Mesendoderm (in vitro differentiated cells): ENCODE measurements at regions not wholly inside any gene's neighbourhood (a gene's known extent, or its start where the extent isn't known, plus 50 kb on each side); places are given as distances from the start of the nearest gene placed in this dataset.
A peak's percentile ranks its signal among the peaks of the same experiment; 100 is the strongest.

Experiments
- DNase-seq: peaks from one replicate; pipeline ENCODE4 v3.0.0; 2013
- H2AK5ac ChIP-seq: 2 replicates; pipeline ENCODE4 v1.6.1; 2013; ENCODE audit warnings: low read length, inconsistent platforms
- H2BK120ac ChIP-seq: 2 replicates; pipeline ENCODE4 v1.6.1; 2013; ENCODE audit warnings: low read depth, mild to moderate bottlenecking, low read length, moderate library complexity, mixed read lengths
- H2BK15ac ChIP-seq: replicated peaks from 2 replicates; pipeline ENCODE4 v1.6.1; 2013; ENCODE audit warnings: low read depth, mild to moderate bottlenecking, moderate library complexity
- H2BK5ac ChIP-seq: 2 replicates; pipeline ENCODE4 v1.6.1; 2013; ENCODE audit warnings: low read length, inconsistent platforms
- H3K18ac ChIP-seq: 2 replicates; pipeline ENCODE4 v1.6.1; 2013; ENCODE audit warnings: mild to moderate bottlenecking, low read length, mixed read lengths
- H3K23ac ChIP-seq: one replicate; pipeline ENCODE4 v1.6.1; 2013; ENCODE audit warnings: low read length
- H3K27ac ChIP-seq: 2 replicates; pipeline ENCODE4 v1.5.1; 2013; ENCODE audit warnings: low read depth, mild to moderate bottlenecking, inconsistent platforms, low read length, moderate library complexity
- H3K27me3 ChIP-seq: 2 replicates; pipeline ENCODE4 v1.6.1; 2013; ENCODE audit warnings: low read length, control low read depth, mild to moderate bottlenecking, inconsistent platforms; ENCODE audit not compliant: insufficient read depth, poor library complexity
- H3K36me3 ChIP-seq: 2 replicates; pipeline ENCODE4 v1.6.1; 2013; ENCODE audit warnings: low read length, inconsistent platforms; ENCODE audit not compliant: control insufficient read depth, insufficient read depth
- H3K4ac ChIP-seq: one replicate; pipeline ENCODE4 v1.6.1; 2013; ENCODE audit warnings: low read depth, mild to moderate bottlenecking, low read length, moderate library complexity
- H3K4me1 ChIP-seq: 2 replicates; pipeline ENCODE4 v1.6.1; 2013; ENCODE audit warnings: low read depth, low read length, inconsistent platforms; ENCODE audit not compliant: control insufficient read depth
- H3K4me2 ChIP-seq: 2 replicates; pipeline ENCODE4 v1.6.1; 2013; ENCODE audit warnings: low read length
- H3K4me3 ChIP-seq: 2 replicates; pipeline ENCODE4 v1.5.1; 2013; ENCODE audit warnings: mild to moderate bottlenecking, low read length
- H3K56ac ChIP-seq: one replicate; pipeline ENCODE4 v1.6.1; 2013; ENCODE audit warnings: low read length
- H3K79me1 ChIP-seq: 2 replicates; pipeline ENCODE4 v1.6.1; 2013; ENCODE audit warnings: low read length, inconsistent platforms
- H3K79me2 ChIP-seq: 2 replicates; pipeline ENCODE4 v1.6.1; 2013; ENCODE audit warnings: mild to moderate bottlenecking, low read length; ENCODE audit not compliant: control insufficient read depth, insufficient read depth
- H3K9ac ChIP-seq: 2 replicates; pipeline ENCODE4 v1.6.1; 2013; ENCODE audit warnings: low read length, inconsistent platforms
- H4K5ac ChIP-seq: one replicate; pipeline ENCODE4 v1.6.1; 2013; ENCODE audit warnings: low read length
- H4K8ac ChIP-seq: one replicate; pipeline ENCODE4 v1.6.1; 2013; ENCODE audit warnings: low read depth, mild to moderate bottlenecking, control low read depth, low read length, moderate library complexity
- WGBS: extraction: QIAGEN DNeasy Blood & Tissue Kit; methylation state at CpG from one replicate; pipeline ENCODE4 v1.1.7; 2013; ENCODE audit warnings: low lambda C conversion rate, missing lambda C conversion rate; ENCODE audit not compliant: insufficient coverage; ENCODE audit errors: extremely low coverage; 5-methylcytosine and 5-hydroxymethylcytosine counted together

GRCh38 chr2:66889632-66889882 is 454.6 kb downstream of the MEIS1 start:
- DNase-seq, result no peak
- H3K4me3 ChIP-seq, result no peak overlapping the region
- H3K27me3 ChIP-seq, result peaks cover 2% of the 10 kb centered on the region
- H2AK5ac ChIP-seq, result no peak overlapping the region
- H3K23ac ChIP-seq, result no peak overlapping the region
- no peaks in the 10 kb centered on the region for H3K36me3 ChIP-seq
- H3K56ac ChIP-seq, result no peak overlapping the region
- WGBS, result no CpG with 5 or more reads among the region's 2 CpGs
- no peak overlapping the region for H3K27ac ChIP-seq
- no peak overlapping the region for H2BK5ac ChIP-seq
- no peak overlapping the region for H2BK120ac ChIP-seq
- no peak overlapping the region for H3K18ac ChIP-seq
- H4K8ac ChIP-seq, result no peak overlapping the region
- H3K9ac ChIP-seq, result no peak overlapping the region
- no peaks in the 10 kb centered on the region for H3K4me1 ChIP-seq
- no peaks in the 10 kb centered on the region for H3K79me2 ChIP-seq
- no peak overlapping the region for H3K4ac ChIP-seq
- no peak overlapping the region for H2BK15ac ChIP-seq
- no peak overlapping the region for H4K5ac ChIP-seq
- H3K79me1 ChIP-seq, result no peaks in the 10 kb centered on the region
- no peak overlapping the region for H3K4me2 ChIP-seq

GRCh38 chr2:66890166-66890742 is 455.3 kb downstream of the MEIS1 start:
- Histone ChIP-seq H3K4me3 (no peak overlapping the region), H3K27ac (no peak overlapping the region), H3K4me2 (no peak overlapping the region), H3K36me3 (no peaks in the 10 kb centered on the region), H2BK15ac (no peak overlapping the region), H2BK5ac (no peak overlapping the region), H3K18ac (no peak overlapping the region), H2BK120ac (no peak overlapping the region), H3K4ac (no peak overlapping the region), H3K23ac (no peak overlapping the region), H3K27me3 (peaks cover 2% of the 10 kb centered on the region), H2AK5ac (no peak overlapping the region), H4K8ac (no peak overlapping the region), H4K5ac (no peak overlapping the region), H3K4me1 (no peaks in the 10 kb centered on the region), H3K79me2 (no peaks in the 10 kb centered on the region), H3K79me1 (no peaks in the 10 kb centered on the region), H3K9ac (no peak overlapping the region), H3K56ac (no peak overlapping the region)
- no peak for DNase-seq

DNA sequence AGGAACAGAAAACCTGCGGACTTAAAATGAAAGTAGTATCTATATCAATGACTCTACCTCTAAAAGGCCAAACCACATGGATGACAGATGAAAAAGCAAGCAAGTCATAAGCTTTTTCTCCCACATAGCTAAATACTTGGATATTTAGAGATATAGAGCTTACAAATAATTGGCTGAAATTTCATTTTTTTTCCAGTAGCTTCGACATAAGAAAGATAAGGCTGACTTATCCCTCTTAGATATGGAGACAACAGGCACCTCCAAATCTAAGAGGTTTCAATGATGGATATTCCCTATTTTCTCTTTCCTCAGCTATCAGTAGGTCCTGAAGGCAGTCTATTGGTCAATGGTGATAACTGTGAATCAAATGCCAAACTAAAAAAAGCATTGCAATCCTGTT is 460.3 kb downstream of the MEIS1 start:
- Histone ChIP-seq H2BK15ac (no peak overlapping the region), H3K18ac (no peak overlapping the region), H3K9ac (no peak overlapping the region), H2BK120ac (no peak overlapping the region), H4K8ac (no peak overlapping the region), H3K79me1 (no peaks in the 10 kb centered on the region), H3K23ac (no peak overlapping the region), H2BK5ac (no peak overlapping the region), H3K36me3 (no peaks in the 10 kb centered on the region), H3K79me2 (no peaks in the 10 kb centered on the region), H4K5ac (no peak overlapping the region), H3K4ac (no peak overlapping the region), H2AK5ac (no peak overlapping the region), H3K56ac (no peak overlapping the region), H3K4me3 (no peak overlapping the region), H3K27ac (no peak overlapping the region), H3K4me2 (no peak overlapping the region), H3K4me1 (no peaks in the 10 kb centered on the region), H3K27me3 (peaks cover 2% of the 10 kb centered on the region)
- WGBS, result no CpG with 5 or more reads among the region's 2 CpGs
- DNase-seq, result no peak

DNA sequence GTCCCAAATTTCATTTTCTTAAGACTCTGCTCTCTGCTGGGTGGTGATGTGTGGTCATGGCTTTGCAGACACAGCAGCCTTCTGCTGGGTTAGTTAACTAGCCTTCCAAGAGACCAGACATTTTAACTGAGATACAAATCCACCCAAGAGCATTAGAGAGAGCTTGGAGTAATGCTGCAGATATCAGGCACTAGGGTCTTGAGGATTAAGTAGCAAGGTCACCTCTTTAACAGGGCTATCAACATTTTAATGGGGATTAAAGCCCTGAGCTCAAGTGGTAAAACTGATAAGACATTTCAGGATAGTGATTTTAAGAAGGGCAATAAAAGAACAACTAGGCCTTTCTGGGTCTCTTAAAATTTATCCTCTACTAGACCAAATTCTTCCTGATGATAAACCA is 461.2 kb downstream of the MEIS1 start:
- H3K36me3 ChIP-seq, result no peaks in the 10 kb centered on the region
- H3K79me1 ChIP-seq, result no peaks in the 10 kb centered on the region
- H4K8ac ChIP-seq, result no peak overlapping the region
- no peak overlapping the region for H4K5ac ChIP-seq
- no peak overlapping the region for H2BK15ac ChIP-seq
- H2BK5ac ChIP-seq, result no peak overlapping the region
- H3K56ac ChIP-seq, result no peak overlapping the region
- H3K4me3 ChIP-seq, result no peak overlapping the region
- DNase-seq, result peak; percentile 63
- no peak overlapping the region for H3K23ac ChIP-seq
- no peak overlapping the region for H3K9ac ChIP-seq
- H3K27ac ChIP-seq, result no peak overlapping the region
- no peak overlapping the region for H3K4me2 ChIP-seq
- no peak overlapping the region for H2BK120ac ChIP-seq
- peaks cover 2% of the 10 kb centered on the region for H3K27me3 ChIP-seq
- H2AK5ac ChIP-seq, result no peak overlapping the region
- H3K79me2 ChIP-seq, result no peaks in the 10 kb centered on the region
- no peak overlapping the region for H3K18ac ChIP-seq
- H3K4ac ChIP-seq, result no peak overlapping the region
- no peaks in the 10 kb centered on the region for H3K4me1 ChIP-seq

DNA sequence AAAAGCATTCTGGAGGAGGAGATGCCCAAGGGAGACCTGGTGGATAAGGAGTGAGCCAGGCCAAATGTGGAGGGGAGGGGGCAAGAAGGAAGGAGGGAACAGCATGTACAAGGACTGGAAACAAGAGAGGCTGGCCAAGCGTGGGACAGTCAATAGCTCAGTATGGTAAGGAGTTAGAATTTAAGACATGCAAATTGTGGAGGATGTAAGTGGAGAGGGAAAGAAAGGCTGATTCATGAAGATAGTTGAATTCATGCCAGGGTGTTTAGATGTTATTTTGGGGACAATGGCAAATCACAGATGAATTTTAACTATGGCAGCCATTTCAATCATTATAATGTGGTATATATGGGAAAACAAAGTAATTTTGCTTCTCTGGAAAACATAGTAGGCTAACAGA is 462.3 kb downstream of the MEIS1 start:
- Histone ChIP-seq H4K5ac (no peak overlapping the region), H2AK5ac (no peak overlapping the region), H3K56ac (no peak overlapping the region), H3K9ac (no peak overlapping the region), H3K79me2 (no peaks in the 10 kb centered on the region), H3K79me1 (no peaks in the 10 kb centered on the region), H2BK120ac (no peak overlapping the region), H3K36me3 (no peaks in the 10 kb centered on the region), H3K4me2 (no peak overlapping the region), H3K27me3 (peaks cover 2% of the 10 kb centered on the region), H3K23ac (no peak overlapping the region), H4K8ac (no peak overlapping the region), H2BK5ac (no peak overlapping the region), H3K4me1 (no peaks in the 10 kb centered on the region), H3K27ac (no peak overlapping the region), H3K18ac (no peak overlapping the region), H3K4me3 (no peak overlapping the region), H3K4ac (no peak overlapping the region), H2BK15ac (no peak overlapping the region)
- WGBS, result no CpG with 5 or more reads among the region's 1 CpG
- no peak for DNase-seq

GRCh38 chr2:66897691-66898150 is 462.8 kb downstream of the MEIS1 start:
- H3K4ac ChIP-seq, result no peak overlapping the region
- H4K5ac ChIP-seq, result no peak overlapping the region
- no CpG with 5 or more reads among the region's 2 CpGs for WGBS
- no peak for DNase-seq
- H3K36me3 ChIP-seq, result no peaks in the 10 kb centered on the region
- H3K27ac ChIP-seq, result no peak overlapping the region
- peaks cover 2% of the 10 kb centered on the region for H3K27me3 ChIP-seq
- no peak overlapping the region for H3K56ac ChIP-seq
- H3K4me1 ChIP-seq, result no peaks in the 10 kb centered on the region
- no peak overlapping the region for H3K4me2 ChIP-seq
- no peak overlapping the region for H2BK15ac ChIP-seq
- no peaks in the 10 kb centered on the region for H3K79me2 ChIP-seq
- H4K8ac ChIP-seq, result no peak overlapping the region
- H3K4me3 ChIP-seq, result no peak overlapping the region
- H2BK5ac ChIP-seq, result no peak overlapping the region
- H3K18ac ChIP-seq, result no peak overlapping the region
- H3K79me1 ChIP-seq, result no peaks in the 10 kb centered on the region
- H2AK5ac ChIP-seq, result no peak overlapping the region
- no peak overlapping the region for H3K9ac ChIP-seq
- no peak overlapping the region for H3K23ac ChIP-seq
- H2BK120ac ChIP-seq, result no peak overlapping the region
